ENCODE measurements at regions not wholly inside any gene's neighbourhood (a gene's known extent, or its start where the extent isn't known, plus 50 kb on each side); places are given as distances from the start of the nearest gene placed in this dataset.

DNA sequence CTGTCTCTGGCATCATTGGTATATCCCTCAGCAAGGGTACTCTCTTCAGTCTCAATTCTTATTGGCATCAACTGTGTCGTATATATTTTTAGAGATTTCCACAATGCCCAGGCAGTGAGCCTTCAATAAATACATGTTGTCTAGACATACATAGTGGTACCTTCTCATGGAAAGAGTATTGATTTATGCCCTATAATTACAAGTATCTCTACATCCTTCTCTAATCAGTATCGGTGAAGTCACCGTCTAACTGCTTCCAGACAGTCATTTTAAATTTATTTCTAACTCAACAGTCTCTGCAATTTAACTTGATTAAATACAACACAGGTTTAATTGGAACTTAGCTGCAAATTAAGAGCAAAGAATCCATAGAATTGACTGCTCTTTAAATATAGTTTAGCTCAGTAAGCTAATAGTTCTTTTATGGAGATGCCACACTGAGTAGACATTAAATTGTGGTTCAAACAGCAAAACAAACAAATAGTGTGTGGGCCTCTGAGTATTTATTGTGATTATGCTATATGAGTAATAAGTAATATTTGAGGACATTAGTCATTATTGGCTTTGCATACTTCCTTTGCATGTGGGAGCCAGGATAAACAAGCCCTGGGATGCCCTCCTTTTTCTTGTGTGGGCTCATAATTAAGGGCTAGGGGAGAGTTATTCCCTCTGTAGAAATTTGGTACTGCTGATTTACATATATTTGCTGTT lies 126.9 kb upstream of the DUSP10 start:
- H3K36me3 Mint-ChIP-seq (ENCODE audit: insufficient read depth, unreplicated experiment) = no peaks in the 10 kb centered on the region
- no peaks in the 10 kb centered on the region for H3K9me3 ChIP-seq
- TF ChIP-seq, protein P1, sequence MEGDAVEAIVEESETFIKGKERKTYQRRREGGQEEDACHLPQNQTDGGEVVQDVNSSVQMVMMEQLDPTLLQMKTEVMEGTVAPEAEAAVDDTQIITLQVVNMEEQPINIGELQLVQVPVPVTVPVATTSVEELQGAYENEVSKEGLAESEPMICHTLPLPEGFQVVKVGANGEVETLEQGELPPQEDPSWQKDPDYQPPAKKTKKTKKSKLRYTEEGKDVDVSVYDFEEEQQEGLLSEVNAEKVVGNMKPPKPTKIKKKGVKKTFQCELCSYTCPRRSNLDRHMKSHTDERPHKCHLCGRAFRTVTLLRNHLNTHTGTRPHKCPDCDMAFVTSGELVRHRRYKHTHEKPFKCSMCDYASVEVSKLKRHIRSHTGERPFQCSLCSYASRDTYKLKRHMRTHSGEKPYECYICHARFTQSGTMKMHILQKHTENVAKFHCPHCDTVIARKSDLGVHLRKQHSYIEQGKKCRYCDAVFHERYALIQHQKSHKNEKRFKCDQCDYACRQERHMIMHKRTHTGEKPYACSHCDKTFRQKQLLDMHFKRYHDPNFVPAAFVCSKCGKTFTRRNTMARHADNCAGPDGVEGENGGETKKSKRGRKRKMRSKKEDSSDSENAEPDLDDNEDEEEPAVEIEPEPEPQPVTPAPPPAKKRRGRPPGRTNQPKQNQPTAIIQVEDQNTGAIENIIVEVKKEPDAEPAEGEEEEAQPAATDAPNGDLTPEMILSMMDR (IDR thresholded peaks at IDR 0.05; ENCODE audit: insufficient read depth in 1 of 2, low read depth in 1 of 2, low read length in 1 of 2, severe bottlenecking in 1 of 2, unreplicated experiment in 1 of 2) = no peak
- H3K4me3 ChIP-seq (ENCODE audit: low read depth, low read length) = no peak overlapping the region
- no peak overlapping the region for H3K27ac Mint-ChIP-seq (ENCODE audit: unreplicated experiment)
- no peak overlapping the region for H3K4me3 Mint-ChIP-seq (ENCODE audit: unreplicated experiment)
- POLR2A ChIA-PET = no interaction called here
- H3K27me3 Mint-ChIP-seq (ENCODE audit: insufficient read depth, unreplicated experiment) = peaks cover 9% of the 10 kb centered on the region
- no peaks in the 10 kb centered on the region for H3K4me1 ChIP-seq
- DNase-seq = no peak
- H3K36me3 ChIP-seq (ENCODE audit: control insufficient read depth, insufficient read depth, low read length) = no peaks in the 10 kb centered on the region
- H3K4me1 Mint-ChIP-seq (ENCODE audit: low read depth, unreplicated experiment) = no peaks in the 10 kb centered on the region
- BruUV-seq (replicated peaks) = no TSS peak
- intact Hi-C loops (cut with micrococcal nuclease; ENCODE audit: unreplicated experiment) = no loop called here
- H3K27me3 ChIP-seq (replicated peaks; ENCODE audit: control insufficient read depth, insufficient read depth, low read length) = no peaks in the 10 kb centered on the region
- CTCF ChIA-PET = no interaction called here
- H3K9me3 Mint-ChIP-seq (ENCODE audit: unreplicated experiment) = no peaks in the 10 kb centered on the region

DNA sequence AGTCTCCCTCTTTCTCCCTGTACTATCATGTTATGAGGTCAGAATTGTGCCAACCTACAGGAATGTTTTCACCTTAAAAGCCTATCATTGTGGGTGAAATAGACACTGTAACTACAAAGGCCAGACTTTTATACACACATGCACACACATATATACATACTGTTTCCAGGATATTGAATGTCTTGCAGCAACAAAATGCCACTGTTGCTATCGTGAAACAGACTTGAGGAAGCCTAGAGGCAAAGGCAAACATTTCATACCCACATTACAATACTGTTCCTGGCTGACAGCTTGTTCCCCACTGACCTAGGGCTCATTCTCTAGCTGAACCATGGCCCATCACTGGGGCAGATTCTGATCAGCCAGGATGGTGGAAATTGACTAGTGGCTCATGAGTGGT lies 125.1 kb upstream of the DUSP10 start:
- BruUV-seq (replicated peaks) = no TSS peak
- Histone ChIP-seq H3K4me1 (no peaks in the 10 kb centered on the region), H3K4me3 (ENCODE audit: low read depth, low read length) (no peak overlapping the region), H3K36me3 (ENCODE audit: control insufficient read depth, insufficient read depth, low read length) (no peaks in the 10 kb centered on the region), H3K27me3 (replicated peaks; ENCODE audit: control insufficient read depth, insufficient read depth, low read length) (no peaks in the 10 kb centered on the region), H3K9me3 (no peaks in the 10 kb centered on the region)
- Mint-ChIP-seq H3K4me1 (ENCODE audit: low read depth, unreplicated experiment) (no peaks in the 10 kb centered on the region), H3K27me3 (ENCODE audit: insufficient read depth, unreplicated experiment) (peaks cover 9% of the 10 kb centered on the region), H3K36me3 (ENCODE audit: insufficient read depth, unreplicated experiment) (no peaks in the 10 kb centered on the region), H3K27ac (ENCODE audit: unreplicated experiment) (no peak overlapping the region), H3K9me3 (ENCODE audit: unreplicated experiment) (no peaks in the 10 kb centered on the region), H3K4me3 (ENCODE audit: unreplicated experiment) (no peak overlapping the region)
- intact Hi-C loops (cut with micrococcal nuclease; ENCODE audit: unreplicated experiment) = no loop called here
- TF ChIP-seq, protein P1 (IDR thresholded peaks at IDR 0.05; ENCODE audit: insufficient read depth in 1 of 2, low read depth in 1 of 2, low read length in 1 of 2, severe bottlenecking in 1 of 2, unreplicated experiment in 1 of 2) = no peak
- DNase-seq = no peak
- CTCF ChIA-PET = no interaction called here
- POLR2A ChIA-PET = no interaction called here

DNA sequence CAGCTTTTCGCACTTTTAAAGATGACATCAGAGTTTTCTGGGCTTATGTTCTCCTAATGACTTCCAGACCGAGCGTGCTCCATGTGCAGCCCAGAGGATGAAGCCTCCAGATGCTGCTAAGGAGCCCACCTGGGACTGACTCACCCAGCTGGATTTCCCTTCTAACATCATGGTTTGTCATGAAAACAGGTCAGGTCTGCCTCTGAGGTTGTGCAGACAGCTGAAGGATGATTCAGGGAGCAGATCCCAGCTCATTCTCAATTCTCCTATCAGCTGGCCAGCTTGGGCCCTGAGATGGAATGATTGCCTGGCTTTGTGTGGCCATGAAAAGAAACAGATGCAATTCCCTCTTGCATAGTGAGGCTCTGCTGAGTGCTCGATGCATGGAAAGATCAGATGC lies 123.9 kb upstream of the DUSP10 start:
- H3K4me1 Mint-ChIP-seq (ENCODE audit: low read depth, unreplicated experiment) = no peaks in the 10 kb centered on the region

More for the DNA sequence above, 123.9 kb upstream of the DUSP10 start:
- Mint-ChIP-seq H3K27me3 (ENCODE audit: insufficient read depth, unreplicated experiment) (peaks cover 9% of the 10 kb centered on the region), H3K36me3 (ENCODE audit: insufficient read depth, unreplicated experiment) (no peaks in the 10 kb centered on the region), H3K9me3 (ENCODE audit: unreplicated experiment) (no peaks in the 10 kb centered on the region), H3K4me3 (ENCODE audit: unreplicated experiment) (no peak overlapping the region), H3K27ac (ENCODE audit: unreplicated experiment) (no peak overlapping the region)
- POLR2A ChIA-PET = no interaction called here
- CTCF ChIA-PET = no interaction called here
- Histone ChIP-seq H3K9me3 (no peaks in the 10 kb centered on the region), H3K4me3 (ENCODE audit: low read depth, low read length) (no peak overlapping the region), H3K4me1 (no peaks in the 10 kb centered on the region), H3K27me3 (replicated peaks; ENCODE audit: control insufficient read depth, insufficient read depth, low read length) (no peaks in the 10 kb centered on the region), H3K36me3 (ENCODE audit: control insufficient read depth, insufficient read depth, low read length) (no peaks in the 10 kb centered on the region)
- DNase-seq = no peak
- TF ChIP-seq, protein P1 (IDR thresholded peaks at IDR 0.05; ENCODE audit: insufficient read depth in 1 of 2, low read depth in 1 of 2, low read length in 1 of 2, severe bottlenecking in 1 of 2, unreplicated experiment in 1 of 2) = no peak
- no TSS peak for BruUV-seq (replicated peaks)
- intact Hi-C loops (cut with micrococcal nuclease; ENCODE audit: unreplicated experiment) = no loop called here

All from Caco-2 (cell line).